ENCODE measurements at regions not wholly inside any gene's neighbourhood (a gene's known extent, or its start where the extent isn't known, plus 50 kb on each side); places are given as distances from the start of the nearest gene placed in this dataset.

DNA sequence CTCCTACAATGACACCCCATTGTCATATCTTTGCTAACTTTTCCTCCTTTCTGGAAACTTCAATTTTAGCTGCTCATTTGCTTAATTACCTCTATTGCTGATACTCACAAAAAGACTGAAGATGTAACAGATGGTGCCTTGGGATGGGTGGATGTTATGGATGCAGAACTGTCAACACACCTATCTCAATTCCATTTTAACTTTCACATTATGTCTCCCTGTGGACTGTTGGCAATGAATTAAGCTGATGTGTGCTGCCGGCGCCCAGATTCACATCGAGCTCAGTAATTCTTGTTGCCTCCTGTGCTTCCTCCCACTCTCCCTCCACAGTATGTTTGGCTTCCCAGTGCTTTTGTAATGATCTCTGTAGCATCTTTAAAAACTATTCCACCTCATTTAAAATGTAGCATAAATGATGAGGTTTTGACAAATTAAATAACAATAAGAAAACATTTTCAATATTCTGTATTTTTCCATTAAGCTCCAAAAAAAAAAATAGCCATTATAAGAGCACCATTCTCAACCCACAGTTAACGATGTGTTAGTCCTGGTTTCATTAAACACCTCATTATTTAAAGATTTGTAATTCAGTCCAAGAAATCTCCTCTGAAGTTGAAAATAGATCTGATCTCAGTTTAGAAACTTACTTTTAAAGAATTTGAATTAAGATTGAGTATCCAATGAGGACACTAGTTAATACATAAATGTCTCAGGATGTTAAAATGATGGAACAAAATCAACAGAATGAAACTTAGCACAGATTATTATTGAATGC, 99.9 kb upstream of the FAM216B start:
- TF ChIP-seq, protein P1, sequence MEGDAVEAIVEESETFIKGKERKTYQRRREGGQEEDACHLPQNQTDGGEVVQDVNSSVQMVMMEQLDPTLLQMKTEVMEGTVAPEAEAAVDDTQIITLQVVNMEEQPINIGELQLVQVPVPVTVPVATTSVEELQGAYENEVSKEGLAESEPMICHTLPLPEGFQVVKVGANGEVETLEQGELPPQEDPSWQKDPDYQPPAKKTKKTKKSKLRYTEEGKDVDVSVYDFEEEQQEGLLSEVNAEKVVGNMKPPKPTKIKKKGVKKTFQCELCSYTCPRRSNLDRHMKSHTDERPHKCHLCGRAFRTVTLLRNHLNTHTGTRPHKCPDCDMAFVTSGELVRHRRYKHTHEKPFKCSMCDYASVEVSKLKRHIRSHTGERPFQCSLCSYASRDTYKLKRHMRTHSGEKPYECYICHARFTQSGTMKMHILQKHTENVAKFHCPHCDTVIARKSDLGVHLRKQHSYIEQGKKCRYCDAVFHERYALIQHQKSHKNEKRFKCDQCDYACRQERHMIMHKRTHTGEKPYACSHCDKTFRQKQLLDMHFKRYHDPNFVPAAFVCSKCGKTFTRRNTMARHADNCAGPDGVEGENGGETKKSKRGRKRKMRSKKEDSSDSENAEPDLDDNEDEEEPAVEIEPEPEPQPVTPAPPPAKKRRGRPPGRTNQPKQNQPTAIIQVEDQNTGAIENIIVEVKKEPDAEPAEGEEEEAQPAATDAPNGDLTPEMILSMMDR (conservative IDR thresholded peaks at IDR 0.05; ENCODE audit: low read depth, low read length), result no peak
- TF ChIP-seq RAD21 (IDR thresholded peaks at IDR 0.05; ENCODE audit: low read length), result no peak
- TF ChIP-seq POLR2A (IDR thresholded peaks at IDR 0.05; ENCODE audit: low read depth, low read length), result no peak
- no peak for TF ChIP-seq FOS (IDR thresholded peaks at IDR 0.05; ENCODE audit: low read depth, low read length)
- no peak for TF ChIP-seq CEBPB (IDR thresholded peaks at IDR 0.05; ENCODE audit: low read depth, low read length)
- TF ChIP-seq RFX5 (IDR thresholded peaks at IDR 0.05; ENCODE audit: low read depth, low read length), result no peak
- TF ChIP-seq MAZ (IDR thresholded peaks at IDR 0.05; ENCODE audit: borderline replicate concordance, low read depth, low read length), result no peak
- no peak for TF ChIP-seq CHD1 (IDR thresholded peaks at IDR 0.05; ENCODE audit: low read depth, low read length)
- TF ChIP-seq MAFK (IDR thresholded peaks at IDR 0.05; ENCODE audit: low read depth, low read length), result no peak
- no peak for TF ChIP-seq SMC3 (IDR thresholded peaks at IDR 0.05; ENCODE audit: low read depth, low read length)
- TF ChIP-seq RCOR1 (IDR thresholded peaks at IDR 0.05; ENCODE audit: insufficient replicate concordance, low read length), result no peak

All from IMR-90 (cell line).